NB4 (cell line): ENCODE measurements at regions not wholly inside any gene's neighbourhood (a gene's known extent, or its start where the extent isn't known, plus 50 kb on each side); places are given as distances from the start of the nearest gene placed in this dataset.

ENCODE experiments used
- CTCF ChIP-seq: IDR thresholded peaks from one replicate; pipeline ENCODE4 v1.5.1; 2012; ENCODE audit warnings: low read depth, low read length
- MAX ChIP-seq: IDR thresholded peaks from 2 replicates; pipeline ENCODE4 v1.6.1; 2011; ENCODE audit warnings: low read depth, low read length
- POLR2A ChIP-seq: IDR thresholded peaks from 2 replicates; pipeline ENCODE4 v1.6.1; 2011; ENCODE audit warnings: mild to moderate bottlenecking; ENCODE audit not compliant: insufficient read length; ENCODE audit errors: extremely low read depth

- TF ChIP-seq CTCF, result no peak
- no peak for TF ChIP-seq POLR2A
- no peak for TF ChIP-seq MAX
Measured at GRCh38 chr1:14253676-14254075, 344.8 kb upstream of the KAZN start.
